Activated T-cell treated with anti-CD3 and anti-CD28 coated beads for 4 hours (primary cell): ENCODE measurements at regions not wholly inside any gene's neighbourhood (a gene's known extent, or its start where the extent isn't known, plus 50 kb on each side); places are given as distances from the start of the nearest gene placed in this dataset.

ENCODE experiments used
- DNase-seq: peaks from one replicate; pipeline ENCODE4 v3.0.0-alpha.2; 2020

- DNase-seq = no peak
These were observed 626.2 kb downstream of the IGSF11 start for GRCh38 chr3:118408431-118408830.

- DNase-seq = no peak
These were observed 622.1 kb downstream of the IGSF11 start for GRCh38 chr3:118412503-118412902.

GRCh38 chr3:118425272-118425837 is 609.3 kb downstream of the IGSF11 start:
- DNase-seq = no peak

- no peak for DNase-seq
These were observed 600.8 kb downstream of the IGSF11 start for GRCh38 chr3:118433825-118434224.

GRCh38 chr3:118435851-118436350 is 598.7 kb downstream of the IGSF11 start:
- no peak for DNase-seq

GRCh38 chr3:118436697-118437262 is 597.9 kb downstream of the IGSF11 start:
- DNase-seq = no peak

GRCh38 chr3:118445036-118445435 is 589.6 kb downstream of the IGSF11 start:
- DNase-seq = no peak

- no peak for DNase-seq
These were observed 587.3 kb downstream of the IGSF11 start for GRCh38 chr3:118447339-118447738.

GRCh38 chr3:118466795-118467330 is 567.8 kb downstream of the IGSF11 start:
- no peak for DNase-seq

- DNase-seq = no peak
These were observed 565.8 kb downstream of the IGSF11 start for GRCh38 chr3:118468801-118469200.

GRCh38 chr3:118472586-118472985 is 562.1 kb downstream of the IGSF11 start:
- DNase-seq = no peak

- DNase-seq = no peak
These were observed 561.3 kb downstream of the IGSF11 start for GRCh38 chr3:118473343-118473742.

GRCh38 chr3:118476885-118477618 is 557.6 kb downstream of the IGSF11 start:
- no peak for DNase-seq

GRCh38 chr3:118477768-118478167 is 556.9 kb downstream of the IGSF11 start:
- no peak for DNase-seq

- no peak for DNase-seq
These were observed 555.9 kb downstream of the IGSF11 start for GRCh38 chr3:118478706-118479276.

- no peak for DNase-seq
These were observed 555.3 kb downstream of the IGSF11 start for GRCh38 chr3:118479376-118479775.

GRCh38 chr3:118480101-118480860 is 554.4 kb downstream of the IGSF11 start:
- DNase-seq = no peak

GRCh38 chr3:118485693-118486092 is 549.0 kb downstream of the IGSF11 start:
- no peak for DNase-seq

- DNase-seq = no peak
These were observed 546.9 kb downstream of the IGSF11 start for GRCh38 chr3:118487734-118488133.

GRCh38 chr3:118488732-118489131 is 545.9 kb downstream of the IGSF11 start:
- no peak for DNase-seq

GRCh38 chr3:118495206-118495605 is 539.4 kb downstream of the IGSF11 start:
- no peak for DNase-seq

- no peak for DNase-seq
These were observed 537.4 kb downstream of the IGSF11 start for GRCh38 chr3:118497274-118497673.

- no peak for DNase-seq
These were observed 533.5 kb downstream of the IGSF11 start for GRCh38 chr3:118501152-118501551.
